MM.1S (cell line): ENCODE measurements at regions not wholly inside any gene's neighbourhood (a gene's known extent, or its start where the extent isn't known, plus 50 kb on each side); places are given as distances from the start of the nearest gene placed in this dataset.
"Not testable (repeated sequence)": the region's sequence is repeated elsewhere in the genome, so short reads cannot be mapped to it uniquely, and the experiment has no call there.

Source experiments
- DNase-seq: peaks from one replicate; pipeline ENCODE4 v3.0.0-alpha.2; 2015
- H2AFZ ChIP-seq: fragments of 300-600 bp; sonication (generic); 2 replicates; pipeline ENCODE4 v1.6.0; 2016; ENCODE audit warnings: antibody characterized with exemption, low read length
- H3F3A ChIP-seq: fragments of 300-600 bp; sonication (generic); 2 replicates; pipeline ENCODE4 v1.6.1; 2016; ENCODE audit warnings: mild to moderate bottlenecking, antibody characterized with exemption, low read length, moderate library complexity, mixed read lengths; ENCODE audit not compliant: insufficient read depth
- H3K27ac ChIP-seq: fragments of 300-600 bp; sonication (generic); 2 replicates; pipeline ENCODE4 v1.5.1; 2016; ENCODE audit warnings: mild to moderate bottlenecking, low read length
- H3K27me3 ChIP-seq: fragments of 300-600 bp; sonication (generic); replicated peaks from 2 replicates; pipeline ENCODE4 v1.6.0; 2016; ENCODE audit warnings: low read length; ENCODE audit not compliant: insufficient read depth
- H3K36me3 ChIP-seq: fragments of 300-600 bp; sonication (generic); replicated peaks from 2 replicates; pipeline ENCODE4 v1.6.1; 2016; ENCODE audit warnings: mild to moderate bottlenecking, low read length, mixed read lengths; ENCODE audit not compliant: insufficient read depth
- H3K4me1 ChIP-seq: fragments of 300-600 bp; sonication (generic); 2 replicates; pipeline ENCODE4 v1.6.1; 2016; ENCODE audit warnings: low read length, mixed read lengths
- H3K4me2 ChIP-seq: fragments of 300-600 bp; sonication (generic); 2 replicates; pipeline ENCODE4 v1.6.0; 2016; ENCODE audit warnings: low read depth, low read length
- H3K4me3 ChIP-seq: fragments of 300-600 bp; sonication (generic); 2 replicates; pipeline ENCODE4 v1.5.1; 2016; ENCODE audit warnings: low read length, mixed read lengths
- H3K79me2 ChIP-seq: fragments of 300-600 bp; sonication (generic); 2 replicates; pipeline ENCODE4 v1.6.1; 2016; ENCODE audit warnings: mixed run types, low read length, mixed read lengths
- H3K9ac ChIP-seq: fragments of 300-600 bp; sonication (generic); 2 replicates; pipeline ENCODE4 v1.6.1; 2016; ENCODE audit warnings: low read length, mixed read lengths
- H3K9me2 ChIP-seq: fragments of 300-600 bp; sonication (generic); replicated peaks from 2 replicates; pipeline ENCODE4 v1.6.1; 2016; ENCODE audit warnings: mild to moderate bottlenecking, low read length, mixed read lengths; ENCODE audit not compliant: insufficient read depth
- H3K9me3 ChIP-seq: fragments of 300-600 bp; sonication (generic); replicated peaks from 2 replicates; pipeline ENCODE4 v1.6.1; 2016; ENCODE audit warnings: mild to moderate bottlenecking, low read length, mixed read lengths; ENCODE audit not compliant: insufficient read depth
- H4K20me1 ChIP-seq: fragments of 300-600 bp; sonication (generic); 2 replicates; pipeline ENCODE4 v1.6.1; 2016; ENCODE audit warnings: mild to moderate bottlenecking, low read length, moderate library complexity, mixed read lengths; ENCODE audit not compliant: insufficient read depth
- EZH2 ChIP-seq: fragments of 300-600 bp; sonication (generic); optimal IDR thresholded peaks from 2 replicates; pipeline ENCODE3; 2017; ENCODE audit warnings: low read depth, mild to moderate bottlenecking, antibody characterized with exemption, low read length, mixed read lengths
- EZH2phosphoT487 ChIP-seq: fragments of 300-600 bp; sonication (generic); IDR thresholded peaks from 2 replicates; pipeline ENCODE4 v1.6.1; 2018; ENCODE audit warnings: antibody characterized with exemption, low read length
- TF ChIP-seq, protein P1 (sequence below): fragments of 300-600 bp; sonication (generic); IDR thresholded peaks from 2 replicates; pipeline ENCODE4 v1.5.1; 2016; ENCODE audit warnings: antibody characterized with exemption, low read length, mixed read lengths

DNA sequence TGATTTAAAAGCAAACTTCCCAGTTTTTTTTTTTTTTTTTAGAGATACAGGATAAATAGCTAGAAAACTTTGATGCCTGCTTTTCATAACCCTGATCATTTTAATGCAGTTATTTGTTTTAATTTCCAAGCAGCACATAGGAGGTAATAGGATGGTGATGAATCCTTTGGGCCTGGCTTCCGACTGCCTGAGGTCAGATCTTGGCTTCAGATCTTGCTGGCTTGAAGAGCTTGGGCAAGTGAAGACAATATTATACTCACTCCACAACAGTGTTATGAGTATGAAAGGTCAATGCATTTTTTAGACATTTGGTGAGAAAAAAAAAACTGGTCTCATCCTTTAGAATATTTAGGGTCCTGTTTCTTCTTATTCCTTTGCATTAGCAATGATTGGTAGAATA lies 124.8 kb upstream of the PRKCQ start:
- TF ChIP-seq EZH2, result no peak
- TF ChIP-seq EZH2phosphoT487, result no peak
- TF ChIP-seq, protein P1, sequence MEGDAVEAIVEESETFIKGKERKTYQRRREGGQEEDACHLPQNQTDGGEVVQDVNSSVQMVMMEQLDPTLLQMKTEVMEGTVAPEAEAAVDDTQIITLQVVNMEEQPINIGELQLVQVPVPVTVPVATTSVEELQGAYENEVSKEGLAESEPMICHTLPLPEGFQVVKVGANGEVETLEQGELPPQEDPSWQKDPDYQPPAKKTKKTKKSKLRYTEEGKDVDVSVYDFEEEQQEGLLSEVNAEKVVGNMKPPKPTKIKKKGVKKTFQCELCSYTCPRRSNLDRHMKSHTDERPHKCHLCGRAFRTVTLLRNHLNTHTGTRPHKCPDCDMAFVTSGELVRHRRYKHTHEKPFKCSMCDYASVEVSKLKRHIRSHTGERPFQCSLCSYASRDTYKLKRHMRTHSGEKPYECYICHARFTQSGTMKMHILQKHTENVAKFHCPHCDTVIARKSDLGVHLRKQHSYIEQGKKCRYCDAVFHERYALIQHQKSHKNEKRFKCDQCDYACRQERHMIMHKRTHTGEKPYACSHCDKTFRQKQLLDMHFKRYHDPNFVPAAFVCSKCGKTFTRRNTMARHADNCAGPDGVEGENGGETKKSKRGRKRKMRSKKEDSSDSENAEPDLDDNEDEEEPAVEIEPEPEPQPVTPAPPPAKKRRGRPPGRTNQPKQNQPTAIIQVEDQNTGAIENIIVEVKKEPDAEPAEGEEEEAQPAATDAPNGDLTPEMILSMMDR, result no peak
- Histone ChIP-seq H3K79me2 (no peaks in the 10 kb centered on the region), H3K4me2 (no peak overlapping the region), H3K9me3 (no peaks in the 10 kb centered on the region), H3K27me3 (no peaks in the 10 kb centered on the region), H3K4me1 (no peaks in the 10 kb centered on the region), H3K9ac (no peak overlapping the region), H4K20me1 (no peaks in the 10 kb centered on the region), H3K36me3 (no peaks in the 10 kb centered on the region), H2AFZ (no peak overlapping the region), H3F3A (no peaks in the 10 kb centered on the region), H3K9me2 (no peaks in the 10 kb centered on the region), H3K4me3 (no peak overlapping the region), H3K27ac (no peak overlapping the region)
- no peak for DNase-seq

DNA sequence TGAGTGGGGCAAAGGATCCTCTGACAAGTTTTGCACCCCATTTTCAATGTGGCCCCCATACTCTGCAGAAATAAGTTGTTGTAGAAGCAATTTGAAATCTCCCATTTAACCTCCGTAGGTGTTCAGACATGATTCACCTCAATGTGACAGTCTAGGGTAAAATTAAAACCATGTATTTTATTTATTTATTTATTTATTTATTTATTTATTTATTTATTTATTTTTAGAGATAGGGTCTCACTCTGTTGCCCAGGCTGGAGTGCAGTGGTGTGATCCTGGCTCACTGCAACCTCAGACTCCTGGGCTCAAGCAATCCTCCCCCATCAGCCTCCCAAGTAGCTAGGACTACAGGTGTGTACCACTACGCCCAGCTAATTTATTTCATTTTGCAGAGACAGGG lies 122.8 kb upstream of the PRKCQ start:
- H2AFZ ChIP-seq, H3K4me3 ChIP-seq, H3K79me2 ChIP-seq, H4K20me1 ChIP-seq, H3K27ac ChIP-seq, H3K4me2 ChIP-seq, H3F3A ChIP-seq, H3K4me1 ChIP-seq, H3K27me3 ChIP-seq, H3K36me3 ChIP-seq, H3K9ac ChIP-seq, H3K9me3 ChIP-seq, H3K9me2 ChIP-seq, DNase-seq: not testable (repeated sequence)

DNA sequence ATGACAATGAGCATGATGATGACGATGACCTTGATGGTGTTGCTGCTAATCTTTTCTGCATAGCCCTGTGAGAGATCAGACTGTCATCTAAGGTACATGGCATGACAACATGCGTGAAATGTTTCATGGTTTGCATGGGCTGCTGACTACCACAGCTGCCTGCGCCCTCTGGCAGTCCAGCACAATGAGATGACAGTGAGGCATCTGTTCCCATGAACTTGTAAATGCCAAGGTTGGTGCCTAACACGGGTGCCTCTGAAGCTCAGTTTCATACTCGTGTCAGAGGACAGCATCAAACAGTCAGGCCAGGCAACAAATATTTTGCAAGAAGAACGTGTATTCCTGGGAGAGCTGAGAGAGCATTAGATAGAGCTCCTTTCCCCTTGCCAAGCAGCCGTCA lies 122.0 kb upstream of the PRKCQ start:
- H3F3A ChIP-seq, result no peaks in the 10 kb centered on the region
- no peak overlapping the region for H2AFZ ChIP-seq
- no peaks in the 10 kb centered on the region for H3K4me1 ChIP-seq
- no peak for DNase-seq
- H3K9me2 ChIP-seq, result no peaks in the 10 kb centered on the region
- no peaks in the 10 kb centered on the region for H3K79me2 ChIP-seq
- no peaks in the 10 kb centered on the region for H3K27me3 ChIP-seq
- no peak overlapping the region for H3K4me2 ChIP-seq
- no peak for TF ChIP-seq EZH2phosphoT487
- TF ChIP-seq EZH2, result no peak
- TF ChIP-seq, protein P1, result no peak
- no peak overlapping the region for H3K27ac ChIP-seq
- H4K20me1 ChIP-seq, result no peaks in the 10 kb centered on the region
- no peaks in the 10 kb centered on the region for H3K9me3 ChIP-seq
- no peak overlapping the region for H3K9ac ChIP-seq
- no peak overlapping the region for H3K4me3 ChIP-seq
- no peaks in the 10 kb centered on the region for H3K36me3 ChIP-seq

DNA sequence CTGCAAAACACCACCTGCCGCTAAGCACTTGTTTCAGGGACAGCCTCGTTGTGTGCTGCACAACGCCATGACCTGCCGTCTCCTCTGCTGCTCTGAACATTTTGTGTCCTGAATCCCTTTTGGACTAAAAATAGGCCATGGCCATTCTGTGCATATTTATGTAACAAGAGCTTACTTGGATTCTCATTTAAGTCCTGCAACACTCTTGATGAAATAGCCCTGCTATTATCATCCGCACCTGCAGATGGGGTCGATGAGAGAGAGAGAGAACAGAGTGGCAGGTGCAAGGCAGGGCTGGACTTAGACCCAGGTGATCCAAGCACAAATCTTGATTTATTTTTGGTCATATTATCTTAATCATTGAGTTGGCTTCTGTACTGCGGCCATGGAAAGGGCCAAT lies 121.2 kb upstream of the PRKCQ start:
- H3K79me2 ChIP-seq, result no peaks in the 10 kb centered on the region
- no peak overlapping the region for H3K4me2 ChIP-seq
- no peaks in the 10 kb centered on the region for H3K36me3 ChIP-seq
- H3K4me1 ChIP-seq, result no peaks in the 10 kb centered on the region
- DNase-seq, result no peak
- no peaks in the 10 kb centered on the region for H3F3A ChIP-seq
- H3K9ac ChIP-seq, result no peak overlapping the region
- no peak overlapping the region for H2AFZ ChIP-seq
- no peaks in the 10 kb centered on the region for H3K9me2 ChIP-seq
- H3K27ac ChIP-seq, result no peak overlapping the region
- TF ChIP-seq, protein P1, result peak; percentile 36
- no peak for TF ChIP-seq EZH2
- no peak for TF ChIP-seq EZH2phosphoT487
- no peaks in the 10 kb centered on the region for H3K9me3 ChIP-seq
- no peaks in the 10 kb centered on the region for H4K20me1 ChIP-seq
- no peaks in the 10 kb centered on the region for H3K27me3 ChIP-seq
- no peak overlapping the region for H3K4me3 ChIP-seq
